Peyer's patch (tissue), 4 donors: ENCODE measurements at regions not wholly inside any gene's neighbourhood (a gene's known extent, or its start where the extent isn't known, plus 50 kb on each side); places are given as distances from the start of the nearest gene placed in this dataset.

ENCODE experiments used
- POLR2A ChIP-seq, 2 donors: fragments of 450-650 bp; IDR thresholded peaks; one replicate each; pipeline ENCODE4 v1.5.1; 2017; ENCODE audit warnings: antibody characterized with exemption in 2 of 2, mild to moderate bottlenecking in 2 of 2, moderate library complexity in 2 of 2
- TF ChIP-seq, protein P1 (sequence below), 6 experiments: fragments of 450-650 bp in 4 of 6; fragments of 200-600 bp in 2 of 6; sonication (generic) in 1 of 6; IDR thresholded peaks; one replicate each; pipeline ENCODE4 v1.5.1; 2017 to 2019; ENCODE audit warnings: antibody characterized with exemption in 6 of 6, mild to moderate bottlenecking in 3 of 6, moderate library complexity in 1 of 6

DNA sequence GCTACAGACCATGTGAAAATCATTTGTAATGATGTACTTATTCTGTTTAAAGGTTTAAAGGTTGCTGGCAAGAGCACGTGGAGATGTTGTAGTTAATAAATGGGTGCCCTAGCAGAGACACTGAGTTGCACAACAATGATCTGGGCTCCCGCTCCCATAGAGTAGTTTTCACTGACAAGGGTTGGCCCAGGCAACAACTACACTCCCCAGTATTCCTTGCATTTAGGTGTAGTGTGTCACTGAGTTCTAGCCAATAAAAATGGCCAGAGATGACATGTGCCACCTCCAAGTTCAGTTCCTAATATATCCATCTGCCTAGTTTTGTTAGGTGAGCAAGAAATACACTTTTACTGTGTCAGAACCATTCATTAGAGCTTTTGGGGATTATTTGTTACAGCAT, 392.1 kb upstream of the MTPN start:
- TF ChIP-seq, protein P1, sequence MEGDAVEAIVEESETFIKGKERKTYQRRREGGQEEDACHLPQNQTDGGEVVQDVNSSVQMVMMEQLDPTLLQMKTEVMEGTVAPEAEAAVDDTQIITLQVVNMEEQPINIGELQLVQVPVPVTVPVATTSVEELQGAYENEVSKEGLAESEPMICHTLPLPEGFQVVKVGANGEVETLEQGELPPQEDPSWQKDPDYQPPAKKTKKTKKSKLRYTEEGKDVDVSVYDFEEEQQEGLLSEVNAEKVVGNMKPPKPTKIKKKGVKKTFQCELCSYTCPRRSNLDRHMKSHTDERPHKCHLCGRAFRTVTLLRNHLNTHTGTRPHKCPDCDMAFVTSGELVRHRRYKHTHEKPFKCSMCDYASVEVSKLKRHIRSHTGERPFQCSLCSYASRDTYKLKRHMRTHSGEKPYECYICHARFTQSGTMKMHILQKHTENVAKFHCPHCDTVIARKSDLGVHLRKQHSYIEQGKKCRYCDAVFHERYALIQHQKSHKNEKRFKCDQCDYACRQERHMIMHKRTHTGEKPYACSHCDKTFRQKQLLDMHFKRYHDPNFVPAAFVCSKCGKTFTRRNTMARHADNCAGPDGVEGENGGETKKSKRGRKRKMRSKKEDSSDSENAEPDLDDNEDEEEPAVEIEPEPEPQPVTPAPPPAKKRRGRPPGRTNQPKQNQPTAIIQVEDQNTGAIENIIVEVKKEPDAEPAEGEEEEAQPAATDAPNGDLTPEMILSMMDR (IDR thresholded peaks at IDR 0.05) = no peak
- no peak for TF ChIP-seq POLR2A (IDR thresholded peaks at IDR 0.05)
